GM19438 (cell line): ENCODE measurements at regions not wholly inside any gene's neighbourhood (a gene's known extent, or its start where the extent isn't known, plus 50 kb on each side); places are given as distances from the start of the nearest gene placed in this dataset.
A peak's percentile ranks its signal among the peaks of the same experiment; 100 is the strongest.

ENCODE experiments used
- ATAC-seq: cut with Tn5 transposase; IDR thresholded peaks from one replicate; pipeline ENCODE4 v1.9.1; 2021; ENCODE audit warnings: low read depth; ENCODE audit not compliant: unreplicated experiment

DNA sequence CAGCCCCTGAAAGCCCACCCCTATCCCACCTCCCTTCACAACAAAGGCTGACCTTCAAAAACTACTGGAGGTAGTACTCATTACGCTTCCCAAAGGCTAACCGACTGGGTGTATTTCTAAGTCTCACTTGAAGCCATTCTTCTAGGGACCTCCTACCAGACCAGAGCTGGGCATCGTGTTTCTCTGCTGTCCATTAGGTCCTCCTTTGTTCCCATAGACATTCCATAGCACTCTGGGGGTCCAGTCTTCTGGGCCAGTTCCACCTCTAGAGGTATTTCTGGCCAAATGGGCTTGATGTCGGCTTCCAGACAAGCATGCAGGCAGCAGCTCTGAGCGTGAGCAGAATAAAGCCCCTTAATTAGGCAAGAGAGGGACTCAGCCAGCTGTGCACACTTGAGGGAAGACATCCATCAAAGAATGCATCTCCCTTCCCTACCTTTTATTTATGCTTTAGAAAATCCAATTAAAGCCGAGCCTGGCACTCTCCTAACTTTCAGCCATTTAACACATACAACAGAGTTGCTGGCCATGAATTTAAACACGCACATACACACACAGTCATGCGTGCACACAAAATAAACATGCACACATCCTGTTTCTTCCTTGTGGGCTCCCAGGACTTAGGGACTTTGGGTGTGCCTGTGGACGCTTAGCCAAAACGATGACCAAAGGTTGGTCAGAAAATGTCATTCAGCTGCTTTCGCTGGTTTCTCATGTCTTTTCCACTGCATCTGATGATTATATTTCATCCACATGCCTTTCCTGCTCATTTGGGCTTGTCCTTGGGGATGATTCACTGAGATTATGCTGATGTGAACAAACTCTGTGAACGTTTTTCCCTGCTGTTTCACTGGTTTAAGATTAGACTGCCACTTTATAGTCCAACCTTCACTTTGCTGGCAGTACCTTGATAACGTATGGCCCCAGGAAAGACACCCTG is 362.0 kb upstream of the NFE2L3 start:
- no peak for ATAC-seq

DNA sequence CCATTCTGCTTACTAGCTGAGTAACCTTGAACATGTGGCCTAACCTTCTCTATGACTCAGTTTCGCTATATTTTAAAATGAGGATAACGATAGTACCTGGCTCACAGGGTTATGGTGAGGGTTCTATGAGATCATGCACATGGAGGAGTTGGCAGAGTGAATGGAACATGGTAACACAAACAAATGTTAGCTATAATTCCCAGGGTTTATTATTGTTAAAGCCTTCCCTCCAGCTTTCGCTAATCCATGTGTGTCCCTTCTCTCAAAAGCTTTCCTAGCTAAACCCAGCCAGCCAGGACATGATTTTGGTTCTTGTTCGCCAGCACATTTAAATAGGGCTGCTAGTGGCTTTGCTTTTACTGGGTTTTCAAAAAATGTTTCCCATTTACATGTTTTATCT is 361.0 kb upstream of the NFE2L3 start:
- ATAC-seq = no peak

DNA sequence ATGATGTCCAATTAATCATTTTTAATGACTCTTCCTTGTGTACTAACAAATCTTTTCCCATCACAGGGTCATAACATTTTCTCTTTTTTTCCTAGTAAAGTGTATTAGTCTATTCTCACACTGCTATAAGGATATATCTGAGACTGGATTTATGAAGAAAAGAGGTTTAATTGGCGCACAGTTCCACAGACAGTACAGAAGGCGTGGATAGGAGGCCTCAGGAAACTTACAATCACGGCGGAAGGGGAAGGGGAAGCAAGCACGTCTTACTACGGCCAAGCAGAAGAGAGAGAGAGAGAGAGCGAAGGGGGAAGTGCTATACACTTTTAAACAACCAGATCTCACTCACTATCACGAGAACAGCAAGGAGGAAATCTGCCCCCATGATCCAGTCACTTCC is 359.4 kb upstream of the NFE2L3 start:
- ATAC-seq = no peak

DNA sequence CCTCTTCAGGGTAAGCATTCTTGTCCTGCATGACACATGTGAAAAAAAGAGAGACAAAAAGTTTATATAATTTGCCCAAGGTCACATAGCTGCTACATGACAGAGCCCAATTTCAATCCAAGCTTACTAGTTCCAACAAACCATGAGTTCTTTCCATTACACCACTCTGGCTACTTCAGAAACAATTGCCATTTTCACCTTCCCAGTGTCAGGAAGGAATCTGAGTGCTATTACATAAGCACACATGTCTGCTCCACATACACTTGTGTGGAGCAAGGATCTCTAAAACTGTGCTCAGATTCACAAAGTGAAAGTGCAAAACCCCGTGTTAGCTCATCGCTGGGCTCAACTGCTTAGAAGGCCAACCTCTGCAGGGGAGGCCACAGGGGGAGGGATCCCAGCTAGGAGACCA is 356.2 kb upstream of the NFE2L3 start:
- ATAC-seq = no peak

DNA sequence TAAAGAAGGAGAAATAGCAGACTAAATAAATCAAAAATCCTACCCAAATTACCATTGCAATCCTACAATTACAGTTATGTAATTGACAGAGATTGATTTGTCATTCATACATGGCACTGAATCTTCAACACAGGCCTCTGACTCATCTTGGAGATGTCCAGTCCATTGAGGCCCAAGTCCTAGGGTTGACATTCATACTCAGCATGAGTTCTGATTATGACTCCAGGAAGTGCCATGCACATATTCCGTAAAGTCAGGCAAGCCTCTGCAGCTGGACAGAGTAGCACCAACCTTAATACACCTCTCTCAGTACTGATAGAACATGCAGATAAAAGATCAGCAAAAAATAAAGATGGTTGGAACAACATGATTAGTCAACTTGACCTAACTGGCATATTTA is 353.7 kb upstream of the NFE2L3 start:
- ATAC-seq = no peak

DNA sequence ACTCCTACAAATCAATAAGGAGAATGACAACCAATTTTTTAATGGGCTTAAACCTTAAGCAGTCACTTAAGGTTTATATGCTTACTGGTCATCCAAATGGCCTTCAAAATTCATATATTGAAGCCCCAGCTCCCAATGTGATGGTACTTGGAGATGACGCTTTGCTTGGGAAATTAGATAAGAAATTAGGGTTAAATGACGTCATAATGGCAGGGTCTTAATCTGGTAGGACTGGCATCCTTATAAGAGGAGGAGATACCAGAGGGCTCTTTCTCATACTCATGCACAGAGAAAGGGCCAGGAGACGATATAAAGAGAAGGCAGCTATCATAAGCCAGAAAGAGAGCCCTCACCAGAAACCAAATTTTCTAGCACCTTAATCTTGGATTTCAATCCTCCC is 350.8 kb upstream of the NFE2L3 start:
- no peak for ATAC-seq

DNA sequence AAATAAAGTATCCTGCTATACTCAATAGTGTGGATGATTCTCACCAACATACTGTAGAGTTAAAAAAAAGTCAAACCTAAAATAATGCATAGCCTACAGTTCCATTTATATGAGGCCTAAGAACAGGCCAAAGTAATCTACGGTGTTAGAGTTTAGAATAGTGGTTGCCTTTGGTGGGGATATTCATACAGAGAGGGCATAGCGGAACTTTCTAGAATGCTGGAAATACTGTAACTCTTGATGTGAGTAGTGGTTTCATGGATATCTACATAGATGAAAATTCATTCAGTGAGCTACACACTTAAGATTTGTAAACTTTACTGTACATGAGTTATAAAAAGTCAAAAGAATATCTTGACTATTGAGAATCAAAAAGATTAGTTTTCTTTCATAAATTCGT is 349.9 kb upstream of the NFE2L3 start:
- no peak for ATAC-seq

DNA sequence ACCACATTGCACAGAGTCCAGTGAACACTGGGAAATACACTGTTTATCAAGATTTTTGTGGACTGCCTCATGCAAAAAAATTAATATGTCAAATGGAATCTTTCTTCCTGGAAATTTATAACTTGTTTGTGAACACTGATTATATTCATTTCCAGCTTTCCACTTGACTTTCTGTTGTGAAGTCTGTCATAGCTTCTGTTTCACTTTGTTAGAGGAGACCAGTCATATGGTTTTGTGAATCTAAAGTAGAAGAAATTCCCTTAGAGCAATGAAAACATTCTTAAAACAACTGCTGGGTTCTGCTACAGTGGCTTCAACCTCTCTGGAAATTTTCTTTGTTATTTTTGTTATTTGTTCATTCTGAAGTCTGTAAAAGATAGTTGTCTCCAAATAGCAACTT is 349.5 kb upstream of the NFE2L3 start:
- ATAC-seq = no peak

DNA sequence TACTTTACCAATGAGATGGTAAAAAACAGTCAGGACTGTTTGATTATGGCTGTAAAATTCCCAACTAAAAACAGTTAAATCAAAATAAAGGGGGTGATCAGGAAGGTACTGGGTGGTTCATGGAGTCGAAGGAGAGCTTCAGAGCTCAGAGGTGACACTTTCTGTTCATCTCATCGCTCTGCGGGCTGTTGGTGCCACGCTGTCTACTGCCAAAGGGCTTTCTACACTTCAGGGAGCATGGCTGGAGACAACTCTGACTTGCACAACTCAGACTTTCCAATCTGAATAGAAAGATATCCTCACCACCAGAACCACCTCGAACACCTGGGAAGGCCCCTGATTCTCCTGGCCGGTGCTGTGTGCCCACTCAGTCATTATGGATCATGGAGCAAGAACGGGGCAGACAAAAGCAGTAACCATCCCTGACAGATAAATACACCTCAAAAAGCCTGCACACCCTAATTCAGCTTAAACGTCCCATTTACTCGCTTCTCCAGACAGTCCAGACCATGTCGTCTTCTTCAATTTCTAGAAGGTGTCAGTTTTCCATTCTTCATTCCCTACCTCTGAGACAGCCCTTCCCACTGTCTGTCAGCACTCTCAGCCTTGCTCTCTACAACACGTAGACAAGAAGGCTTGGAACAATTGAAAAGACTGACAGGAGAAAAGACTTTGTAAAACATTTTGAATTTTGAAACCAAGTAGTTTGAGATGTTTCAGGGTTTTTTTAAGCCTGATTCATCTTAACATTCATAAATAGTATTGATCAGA is 348.7 kb upstream of the NFE2L3 start:
- no peak for ATAC-seq

DNA sequence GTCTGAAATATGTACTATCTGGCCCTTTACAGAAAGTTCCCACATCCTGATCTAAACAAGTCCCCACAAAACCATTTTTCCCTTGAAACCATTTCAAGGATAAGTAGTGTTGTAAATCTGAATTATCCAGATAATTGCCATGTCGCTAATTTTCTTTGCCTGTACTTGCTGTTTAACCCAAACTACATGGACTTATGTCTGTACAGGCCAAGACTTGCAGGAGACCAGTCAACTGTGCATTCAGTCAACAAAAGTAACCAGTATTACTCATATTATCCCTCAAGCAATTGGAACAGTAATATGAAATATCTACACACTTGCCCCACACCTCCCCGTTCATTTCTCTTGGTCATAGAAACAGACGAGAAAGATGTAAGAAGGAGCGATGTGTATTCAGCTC is 347.8 kb upstream of the NFE2L3 start:
- ATAC-seq = no peak

DNA sequence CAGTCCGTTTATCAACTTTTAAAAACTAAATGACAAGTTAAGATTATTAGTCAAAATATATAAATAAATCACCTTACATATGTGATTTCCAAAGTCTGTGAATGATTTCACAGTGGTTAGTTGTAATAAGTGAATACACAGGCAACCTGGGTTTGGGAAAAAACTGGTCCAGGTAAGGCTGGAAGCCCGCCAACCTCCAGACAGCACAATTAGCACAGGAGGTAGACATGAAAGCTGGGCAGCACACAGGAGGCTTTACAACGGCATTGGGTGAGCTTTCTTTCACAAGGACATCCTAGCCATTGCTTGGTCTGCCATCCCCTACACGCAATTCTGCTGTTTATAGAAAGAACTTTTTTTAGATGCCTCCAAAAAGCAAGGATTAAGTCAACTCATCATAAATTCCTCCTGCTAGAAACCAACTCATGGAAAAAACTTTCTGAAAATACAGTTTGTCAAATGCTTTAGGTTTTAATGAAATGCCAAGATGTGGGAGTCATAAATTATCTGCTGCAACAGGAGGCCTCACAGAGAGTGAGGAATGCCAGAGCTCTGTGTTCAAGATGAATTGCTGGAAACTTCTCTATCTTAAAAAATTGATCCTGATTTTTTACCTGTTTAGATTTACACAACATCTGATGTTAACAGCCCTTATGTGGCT is 346.8 kb upstream of the NFE2L3 start:
- no peak for ATAC-seq

DNA sequence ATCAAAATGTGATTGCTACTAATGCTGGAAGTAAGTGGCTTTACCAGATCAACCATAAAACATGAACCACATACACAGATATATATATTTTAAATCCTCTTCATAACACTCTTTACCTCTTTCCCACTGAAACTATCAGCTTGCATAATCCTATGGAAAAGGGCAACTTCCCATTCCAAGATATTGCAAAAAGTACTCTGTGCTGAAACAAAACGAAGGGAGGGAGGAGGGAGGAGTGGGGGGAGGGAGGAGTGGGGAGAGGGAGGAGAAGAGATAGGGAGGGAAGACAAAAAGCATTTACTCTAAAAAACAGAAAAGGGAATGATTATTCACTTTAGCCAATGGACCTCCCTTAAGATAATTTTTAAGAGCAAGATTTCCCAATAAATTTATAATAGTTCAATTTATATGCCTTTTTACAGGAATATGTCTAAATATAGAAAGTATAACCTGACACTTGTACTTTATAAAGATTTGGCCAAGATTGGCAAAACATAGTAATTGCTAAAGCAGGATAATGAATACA is 344.8 kb upstream of the NFE2L3 start:
- no peak for ATAC-seq

DNA sequence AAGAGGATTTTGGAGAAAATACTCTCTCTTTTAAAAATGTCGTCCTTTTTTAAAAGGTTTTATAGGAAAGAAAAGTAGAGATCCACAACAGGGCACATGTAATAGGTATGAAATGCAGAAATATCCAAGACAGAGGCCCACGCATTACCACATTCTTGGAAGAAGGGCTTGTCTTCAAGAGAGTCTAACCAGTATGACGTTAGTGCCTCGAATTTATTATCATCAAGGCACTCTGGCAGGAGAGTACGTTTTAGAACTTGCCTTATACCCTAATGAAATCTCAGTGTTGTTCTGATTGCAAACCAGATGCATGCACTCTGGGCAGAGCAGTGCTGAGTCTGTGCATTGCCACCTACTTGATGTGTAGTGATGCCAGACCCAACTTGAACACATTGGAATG is 342.6 kb upstream of the NFE2L3 start:
- no peak for ATAC-seq

DNA sequence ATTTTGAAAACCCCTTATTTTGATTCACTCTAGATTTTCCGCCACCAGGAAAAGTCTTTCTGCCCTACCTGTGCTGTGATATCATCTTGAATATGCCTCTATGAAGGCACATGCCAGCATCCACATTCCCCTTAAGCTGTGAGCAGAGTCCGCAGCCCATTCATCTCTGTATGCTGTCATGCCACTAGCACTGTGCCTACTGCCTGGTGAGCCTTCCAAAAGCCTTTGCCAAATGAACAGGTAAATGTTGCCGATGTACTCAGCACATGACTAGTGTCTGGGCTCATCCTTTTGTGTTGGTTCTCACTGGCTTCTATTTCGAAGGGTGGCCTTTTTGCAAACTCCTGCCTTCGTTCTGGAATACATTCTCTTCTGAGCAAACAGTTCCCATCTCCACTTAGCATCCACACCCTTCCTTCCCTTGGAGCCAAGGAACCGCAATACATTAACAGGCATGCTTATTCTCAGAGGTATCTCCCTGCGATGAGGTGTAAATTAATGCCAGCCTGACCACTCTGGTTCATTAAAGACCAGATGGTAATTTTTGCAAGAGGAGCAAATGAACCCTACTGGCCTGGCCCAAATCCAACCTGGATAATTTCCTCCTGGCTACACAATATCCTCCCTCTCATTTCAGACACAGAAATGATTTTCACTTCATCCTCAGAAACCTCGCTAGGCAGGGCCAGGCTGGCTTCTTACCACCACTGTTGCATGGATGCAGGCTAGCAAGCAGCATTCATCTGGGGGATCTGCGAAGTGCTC is 339.7 kb upstream of the NFE2L3 start:
- ATAC-seq = no peak

DNA sequence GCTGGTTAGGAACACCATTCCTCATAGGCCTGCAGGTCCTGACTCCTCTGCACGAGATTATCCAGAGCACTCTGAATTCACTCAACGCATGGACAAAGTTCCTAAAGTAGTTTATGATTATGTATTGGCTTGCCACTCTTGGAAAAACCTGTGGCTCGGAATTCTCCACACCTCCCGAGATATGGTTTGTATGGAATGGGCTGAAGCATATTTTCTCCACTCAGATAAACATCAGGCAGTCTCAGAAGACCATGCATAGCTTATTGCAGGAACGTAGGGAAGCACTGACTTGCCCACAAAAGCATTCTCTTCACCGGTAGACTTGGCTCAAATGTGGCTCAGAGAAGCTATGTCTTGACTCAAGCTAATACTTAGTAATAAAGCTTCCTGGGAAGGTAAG is 338.6 kb upstream of the NFE2L3 start:
- ATAC-seq = no peak

DNA sequence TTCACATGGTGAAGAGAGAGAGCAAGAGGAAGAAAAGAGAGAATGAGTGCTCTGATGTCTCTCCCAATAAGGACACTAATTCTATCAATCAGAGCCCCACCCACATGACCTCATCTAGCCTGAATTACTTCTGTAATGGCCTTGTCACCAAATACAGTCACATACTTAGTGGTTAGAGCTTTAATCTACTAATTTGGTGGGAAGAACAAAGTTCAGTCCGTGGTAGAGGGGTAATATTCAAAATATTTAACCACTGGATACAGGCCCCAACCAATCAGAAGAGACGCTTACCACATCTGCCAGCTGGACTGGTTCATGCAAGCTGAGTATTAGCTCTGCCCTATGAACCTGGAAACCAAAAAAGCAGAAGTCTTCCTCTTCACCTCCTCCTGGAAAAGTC is 336.3 kb upstream of the NFE2L3 start:
- ATAC-seq = no peak

DNA sequence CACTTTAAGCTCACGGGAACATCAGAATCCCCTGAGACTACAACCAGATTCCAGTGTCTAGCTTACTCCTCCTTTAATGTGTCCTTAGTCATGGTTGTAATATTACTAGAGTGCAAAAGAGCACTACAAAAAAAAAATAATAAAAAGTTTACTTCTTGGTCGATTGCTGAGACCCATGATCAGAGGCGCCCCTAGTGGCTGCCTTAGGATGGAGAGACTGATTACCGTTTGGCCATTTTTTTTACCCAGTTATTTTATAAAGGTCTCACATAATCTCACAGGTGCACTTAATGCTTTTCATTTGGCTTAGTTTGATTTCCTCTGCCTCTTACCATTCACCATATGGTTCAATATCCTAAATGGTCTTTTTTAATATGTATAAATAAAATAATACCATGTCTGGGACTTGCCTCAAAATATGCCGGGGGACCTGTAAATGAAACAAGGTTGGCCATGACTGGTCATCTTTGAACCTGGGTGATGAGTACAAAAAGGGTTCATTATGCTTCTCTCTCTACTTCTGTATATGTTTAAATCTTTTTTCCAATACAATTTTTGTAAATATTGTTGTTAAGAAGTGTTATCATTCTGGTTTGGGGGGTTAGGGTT is 331.5 kb upstream of the NFE2L3 start:
- no peak for ATAC-seq

DNA sequence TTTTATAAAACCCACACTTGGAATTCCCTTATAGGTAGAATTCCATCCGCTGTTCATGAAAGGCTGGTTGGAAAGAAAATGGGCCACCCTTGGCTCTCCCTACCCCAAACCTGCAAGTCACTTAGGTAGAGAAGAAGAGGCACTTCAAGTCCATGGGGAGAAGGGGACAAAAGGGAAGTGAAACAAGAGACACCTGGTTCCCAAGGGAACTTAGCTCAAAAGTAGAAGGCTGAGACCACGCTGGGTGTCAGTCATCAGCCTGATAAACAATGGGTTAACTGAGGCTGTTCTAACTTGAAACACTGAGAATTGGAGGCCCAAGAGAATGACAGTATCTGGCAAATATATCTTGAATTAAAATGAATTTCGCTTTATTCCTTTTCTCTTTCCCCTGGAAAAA is 330.8 kb upstream of the NFE2L3 start:
- ATAC-seq = peak; percentile 56

DNA sequence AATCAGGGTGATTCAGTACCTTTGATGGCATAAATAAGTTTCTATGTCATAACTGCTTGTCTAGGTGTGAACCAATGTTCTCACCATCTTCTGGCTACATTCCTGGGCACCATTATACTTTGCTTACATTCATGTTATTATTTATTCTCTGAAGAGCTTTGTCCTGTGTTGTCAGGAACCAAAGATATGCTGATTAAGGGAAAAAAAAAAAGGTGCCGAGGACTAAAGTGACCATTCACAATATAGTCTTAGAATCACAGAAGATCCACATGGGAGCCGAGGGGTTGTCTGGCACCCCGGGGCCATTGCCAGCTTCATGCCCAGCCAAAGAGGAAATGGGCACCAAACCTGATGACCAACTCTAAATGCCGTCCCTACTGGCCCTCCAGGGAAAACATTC is 329.2 kb upstream of the NFE2L3 start:
- no peak for ATAC-seq

DNA sequence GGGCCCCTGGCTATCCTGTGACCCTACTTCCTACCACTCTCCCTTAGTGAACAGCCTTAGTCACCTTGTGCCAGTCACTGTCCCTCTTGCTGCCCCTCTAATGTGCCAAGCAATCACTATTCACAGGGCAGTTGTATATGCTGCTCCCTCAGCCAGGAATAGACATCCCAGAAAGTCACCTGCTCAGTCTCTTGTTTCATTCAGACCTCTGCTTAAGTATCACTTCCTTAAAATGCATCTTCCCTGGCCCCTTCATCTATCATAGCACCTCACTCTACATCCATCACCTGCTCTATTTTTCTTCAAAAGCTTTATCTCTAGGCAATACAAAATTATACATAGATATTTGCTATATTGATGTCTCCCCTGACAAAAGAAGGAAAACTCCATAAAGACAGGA is 328.4 kb upstream of the NFE2L3 start:
- ATAC-seq = no peak
